ENCODE measurements at regions not wholly inside any gene's neighbourhood (a gene's known extent, or its start where the extent isn't known, plus 50 kb on each side); places are given as distances from the start of the nearest gene placed in this dataset.

GRCh38 chr6:27174958-27175357, 72.5 kb upstream of the PRSS16 start:
- Histone ChIP-seq H3K4me1 (ENCODE audit: insufficient read depth) (no peaks in the 10 kb centered on the region), H3K27ac (no peak overlapping the region), H3K4me2 (ENCODE audit: unreplicated experiment) (no peak overlapping the region), H3K9me3 (ENCODE audit: low read depth) (no peaks in the 10 kb centered on the region), H3F3A (ENCODE audit: insufficient read depth) (peaks cover 11% of the 10 kb centered on the region), H3K9ac (no peak overlapping the region), H2AFZ (peak overlapping the region; percentile 44; the same call in 1 of the 2 replicates), H3K9me2 (ENCODE audit: insufficient read depth) (no peaks in the 10 kb centered on the region), H4K20me1 (ENCODE audit: insufficient read depth) (no peaks in the 10 kb centered on the region), H3K36me3 (ENCODE audit: low read depth) (no peaks in the 10 kb centered on the region), H3K4me3 (no peak overlapping the region), H3K27me3 (replicated peaks; ENCODE audit: insufficient read depth) (no peaks in the 10 kb centered on the region), H3K79me2 (ENCODE audit: insufficient read depth) (no peaks in the 10 kb centered on the region)
- no peak for TF ChIP-seq EZH2 (IDR thresholded peaks at IDR 0.05; ENCODE audit: insufficient read depth, poor library complexity, severe bottlenecking)
- no peak for TF ChIP-seq EZH2phosphoT487 (IDR thresholded peaks at IDR 0.05; ENCODE audit: insufficient read depth, low read depth)
- DNase-seq: no peak
- 37 to 40% methylated on average over 6 of the region's 6 CpGs for WGBS, 2 experiments (ENCODE audit: low coverage in 1 of 2, low lambda C conversion rate in 2 of 2, missing lambda C conversion rate in 2 of 2)
- in situ Hi-C loops (cut with MboI): loop anchor here (25.0 kb wide), 1 partner anchor 1187 kb away; no protein-coding TSS in a partner anchor

DNA sequence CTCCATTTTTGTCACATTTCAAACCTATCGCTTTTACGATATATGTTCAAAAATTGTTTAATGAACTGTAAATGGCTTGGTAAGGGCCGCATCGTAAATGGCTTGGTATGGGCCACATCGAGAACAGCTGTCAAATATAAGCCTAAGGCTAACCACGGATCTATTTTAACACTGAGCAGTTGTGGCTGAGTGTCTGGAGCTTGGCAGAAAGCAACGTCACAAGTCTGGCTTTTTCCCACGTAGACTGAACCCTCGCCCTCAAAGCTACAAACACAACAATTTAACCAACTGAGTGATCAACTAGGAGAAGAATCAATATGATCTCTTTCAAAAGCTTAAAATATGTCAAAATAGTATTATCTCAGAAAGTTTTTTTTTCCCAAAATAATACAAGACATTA, 71.4 kb upstream of the PRSS16 start:
- peak; percentile 51 for DNase-seq
- in situ Hi-C loops (cut with MboI): loop anchor here (25.0 kb wide), 1 partner anchor 1186 kb away; no protein-coding TSS in a partner anchor
- TF ChIP-seq EZH2 (IDR thresholded peaks at IDR 0.05; ENCODE audit: insufficient read depth, poor library complexity, severe bottlenecking) (no peak), EZH2phosphoT487 (IDR thresholded peaks at IDR 0.05; ENCODE audit: insufficient read depth, low read depth) (no peak)
- H3K9me3 ChIP-seq (ENCODE audit: low read depth): no peaks in the 10 kb centered on the region
- peak overlapping the region; percentile 99; the same call in 1 of the 2 replicates for H2AFZ ChIP-seq
- H3K9me2 ChIP-seq (ENCODE audit: insufficient read depth): no peaks in the 10 kb centered on the region
- H3F3A ChIP-seq (ENCODE audit: insufficient read depth): peaks cover 11% of the 10 kb centered on the region; the same call in 1 of the 2 replicates
- H3K27me3 ChIP-seq (replicated peaks; ENCODE audit: insufficient read depth): no peaks in the 10 kb centered on the region
- no peak overlapping the region; the same call in 1 of the 2 replicates for H3K27ac ChIP-seq
- 28 to 32% methylated on average over 9 of the region's 9 CpGs for WGBS, 2 experiments (ENCODE audit: low coverage in 1 of 2, low lambda C conversion rate in 2 of 2, missing lambda C conversion rate in 2 of 2)
- no peaks in the 10 kb centered on the region for H4K20me1 ChIP-seq (ENCODE audit: insufficient read depth)
- peak overlapping the region; percentile 85; the same call in 1 of the 2 replicates for H3K9ac ChIP-seq
- H3K4me1 ChIP-seq (ENCODE audit: insufficient read depth): no peaks in the 10 kb centered on the region
- H3K36me3 ChIP-seq (ENCODE audit: low read depth): no peaks in the 10 kb centered on the region
- H3K79me2 ChIP-seq (ENCODE audit: insufficient read depth): no peaks in the 10 kb centered on the region
- peak overlapping the region; percentile 98 for H3K4me2 ChIP-seq (ENCODE audit: unreplicated experiment)
- H3K4me3 ChIP-seq: peak overlapping the region; percentile 99

DNA sequence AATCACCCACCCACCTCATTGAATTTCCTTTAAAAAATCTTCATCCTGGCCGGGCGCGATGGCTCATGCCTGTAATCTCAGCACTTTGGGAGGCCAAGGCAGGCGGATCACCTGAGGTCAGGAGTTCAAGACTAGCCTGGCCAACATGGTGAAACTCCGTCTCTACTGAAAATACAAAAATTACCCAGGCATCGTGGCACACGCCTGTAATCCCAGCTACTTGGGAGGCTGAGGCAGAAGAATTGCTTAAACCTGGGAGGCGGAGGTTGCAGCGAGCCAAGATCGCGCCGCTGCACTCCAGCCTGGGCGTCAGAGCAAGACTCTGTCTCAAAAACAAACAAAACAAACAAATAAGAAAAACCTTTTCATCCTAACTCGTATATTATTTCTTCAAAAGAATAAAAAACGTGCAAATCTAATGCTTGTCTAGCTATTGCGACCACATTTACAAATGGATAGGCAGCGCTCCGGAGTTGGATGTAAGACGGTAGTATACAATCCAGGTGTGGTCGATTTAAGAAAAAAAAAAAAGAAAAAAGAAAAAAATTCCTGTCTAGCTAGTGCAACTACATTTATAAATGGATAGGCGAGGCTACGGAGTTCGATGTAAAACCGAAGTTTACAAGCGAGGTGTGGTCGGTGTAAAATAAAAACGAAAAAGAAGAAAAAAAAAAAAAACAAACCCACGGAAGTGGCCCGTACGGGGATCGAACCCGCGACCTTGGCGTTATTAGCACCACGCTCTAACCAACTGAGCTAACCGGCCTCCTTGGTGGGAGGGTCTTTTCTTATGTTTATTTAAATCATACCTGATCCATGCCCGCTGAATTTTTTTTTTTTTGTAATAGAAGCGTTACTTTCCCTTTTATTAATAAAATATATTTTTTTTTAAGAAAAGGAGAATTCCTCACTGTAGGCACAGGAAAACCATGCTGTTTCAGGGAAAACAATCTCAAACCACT, 70.7 kb upstream of the PRSS16 start:
- Histone ChIP-seq H4K20me1 (ENCODE audit: insufficient read depth) (no peaks in the 10 kb centered on the region), H3K36me3 (ENCODE audit: low read depth) (no peaks in the 10 kb centered on the region), H3K9me3 (ENCODE audit: low read depth) (no peaks in the 10 kb centered on the region), H2AFZ (peak overlapping the region; percentile 99), H3K79me2 (ENCODE audit: insufficient read depth) (no peaks in the 10 kb centered on the region), H3K4me1 (ENCODE audit: insufficient read depth) (no peaks in the 10 kb centered on the region), H3K27ac (peak overlapping the region; percentile 74), H3K4me3 (peak overlapping the region; percentile 99), H3F3A (ENCODE audit: insufficient read depth) (peaks cover 11% of the 10 kb centered on the region; the same call in 1 of the 2 replicates), H3K9me2 (ENCODE audit: insufficient read depth) (no peaks in the 10 kb centered on the region), H3K4me2 (ENCODE audit: unreplicated experiment) (peak overlapping the region; percentile 98), H3K9ac (peak overlapping the region; percentile 85), H3K27me3 (replicated peaks; ENCODE audit: insufficient read depth) (no peaks in the 10 kb centered on the region)
- peak; percentile 67 for DNase-seq
- WGBS, 2 experiments (ENCODE audit: low coverage in 1 of 2, low lambda C conversion rate in 2 of 2, missing lambda C conversion rate in 2 of 2): 1 to 2% methylated on average over 38 of the region's 38 CpGs
- TF ChIP-seq EZH2phosphoT487 (IDR thresholded peaks at IDR 0.05; ENCODE audit: insufficient read depth, low read depth): no peak
- no peak for TF ChIP-seq EZH2 (IDR thresholded peaks at IDR 0.05; ENCODE audit: insufficient read depth, poor library complexity, severe bottlenecking)
- in situ Hi-C loops (cut with MboI): loop anchor here (25.0 kb wide), 1 partner anchor 1185 kb away; no protein-coding TSS in a partner anchor

DNA sequence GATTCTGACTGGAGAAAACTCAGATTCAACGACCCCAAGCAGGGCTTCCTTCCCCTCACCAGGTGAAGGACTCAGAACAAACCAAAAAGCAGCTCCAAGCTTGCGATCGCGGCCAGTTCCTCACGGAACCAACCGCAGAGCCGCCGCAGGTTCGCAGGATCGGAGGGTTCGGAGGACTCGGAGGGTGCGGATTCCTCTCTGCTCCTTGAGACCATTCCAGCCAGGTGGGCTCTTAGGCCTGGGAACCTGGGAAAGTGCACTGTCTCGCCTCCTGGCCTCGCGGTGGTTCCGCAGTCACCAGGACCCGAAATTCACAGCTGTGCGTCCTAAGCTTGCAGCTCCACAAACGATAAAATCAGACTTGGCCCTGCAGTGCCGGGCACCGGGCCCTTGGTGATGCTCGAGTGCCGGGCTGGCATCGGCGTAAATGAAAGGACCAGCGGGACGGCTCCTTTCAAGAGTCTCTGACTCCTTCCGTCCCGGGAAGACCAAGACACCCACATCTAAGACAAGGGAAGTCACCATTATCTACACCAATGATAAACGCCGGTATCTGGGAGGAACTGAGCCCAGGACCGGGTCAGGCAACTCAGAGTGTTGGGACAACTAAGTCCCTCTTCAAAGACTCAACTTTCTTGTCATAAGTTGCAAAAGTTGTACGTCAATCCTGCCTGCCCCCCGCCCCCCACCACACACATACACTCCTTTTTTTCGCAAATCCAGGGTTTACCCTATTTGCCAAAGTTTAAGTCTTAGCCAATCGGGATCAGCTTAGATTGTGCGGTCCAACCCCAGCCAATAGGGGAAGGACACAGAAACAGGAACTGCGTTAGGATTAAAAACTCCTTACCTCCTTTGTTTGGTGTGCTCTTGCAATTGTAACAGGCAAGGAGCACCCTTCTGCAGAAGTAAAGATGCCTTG, 69.8 kb upstream of the PRSS16 start:
- Histone ChIP-seq H3K9ac (peak overlapping the region; percentile 85), H3K27ac (peak overlapping the region; percentile 74), H3K27me3 (replicated peaks; ENCODE audit: insufficient read depth) (no peaks in the 10 kb centered on the region), H3K36me3 (ENCODE audit: low read depth) (no peaks in the 10 kb centered on the region), H3K4me1 (ENCODE audit: insufficient read depth) (no peaks in the 10 kb centered on the region), H3K4me2 (ENCODE audit: unreplicated experiment) (peak overlapping the region; percentile 98), H3K79me2 (ENCODE audit: insufficient read depth) (no peaks in the 10 kb centered on the region), H3K9me2 (ENCODE audit: insufficient read depth) (no peaks in the 10 kb centered on the region), H3F3A (ENCODE audit: insufficient read depth) (peaks cover 11% of the 10 kb centered on the region; the same call in 1 of the 2 replicates), H3K9me3 (ENCODE audit: low read depth) (no peaks in the 10 kb centered on the region), H3K4me3 (peak overlapping the region; percentile 99), H2AFZ (peak overlapping the region; percentile 98), H4K20me1 (ENCODE audit: insufficient read depth) (no peaks in the 10 kb centered on the region)
- 0 to 3% methylated on average over 39 of the region's 39 CpGs for WGBS, 2 experiments (ENCODE audit: low coverage in 1 of 2, low lambda C conversion rate in 2 of 2, missing lambda C conversion rate in 2 of 2)
- peak; percentile 95 for DNase-seq
- in situ Hi-C loops (cut with MboI): loop anchor here (25.0 kb wide), 1 partner anchor 1185 kb away; no protein-coding TSS in a partner anchor
- TF ChIP-seq EZH2phosphoT487 (IDR thresholded peaks at IDR 0.05; ENCODE audit: insufficient read depth, low read depth): no peak
- TF ChIP-seq EZH2 (IDR thresholded peaks at IDR 0.05; ENCODE audit: insufficient read depth, poor library complexity, severe bottlenecking): no peak

All from GM23248 (cell line).